OCI-LY3 (cell line): ENCODE measurements at regions not wholly inside any gene's neighbourhood (a gene's known extent, or its start where the extent isn't known, plus 50 kb on each side); places are given as distances from the start of the nearest gene placed in this dataset.

Experiments used
- EZH2phosphoT487 ChIP-seq: fragments of 200-600 bp; shearing (Covaris generic); IDR thresholded peaks from 2 replicates; pipeline ENCODE4 v1.6.1; 2018; ENCODE audit warnings: antibody characterized with exemption, mixed run types, low read depth
- TF ChIP-seq, protein P1 (sequence below): fragments of 200-600, 300-600 bp; sonication (generic); IDR thresholded peaks from 2 replicates; pipeline ENCODE4 v1.5.1; 2014; ENCODE audit warnings: antibody characterized with exemption, low read length, low read depth

DNA sequence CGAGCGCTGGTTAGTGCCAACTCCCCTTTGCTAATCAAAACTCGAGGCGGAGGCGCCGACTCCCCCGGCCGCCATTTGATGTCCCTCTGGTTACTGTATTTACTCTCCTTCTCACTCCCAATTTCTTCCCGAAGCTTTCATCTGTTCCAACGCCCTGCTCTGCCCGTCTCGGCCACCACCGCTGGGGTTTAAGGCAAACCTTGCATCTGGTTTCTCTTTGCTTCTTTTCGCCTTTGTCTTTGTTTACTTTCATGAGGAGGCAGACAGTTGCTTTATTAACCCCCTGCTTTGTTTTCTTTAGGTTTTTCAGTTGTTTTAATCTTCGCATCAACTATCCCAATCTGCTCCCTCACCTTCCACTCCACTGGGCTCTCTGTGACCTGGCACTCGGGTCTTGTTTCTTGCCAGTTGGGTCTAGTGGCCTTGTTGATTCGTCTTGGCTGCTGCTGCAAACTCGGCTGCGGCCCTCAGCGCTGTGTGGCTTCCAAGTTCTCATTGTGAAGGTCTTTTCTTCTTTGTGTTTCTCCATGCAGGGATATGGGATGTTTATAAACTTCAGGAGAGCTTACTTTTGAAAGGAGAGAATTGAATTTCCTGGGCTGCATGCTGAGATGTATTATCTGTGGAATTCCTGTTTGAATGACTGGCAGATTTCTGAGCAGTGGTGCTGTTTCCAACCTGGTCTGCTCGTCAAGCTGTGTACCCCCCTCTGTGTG is 155.1 kb downstream of the CDC5L start:
- TF ChIP-seq, protein P1, sequence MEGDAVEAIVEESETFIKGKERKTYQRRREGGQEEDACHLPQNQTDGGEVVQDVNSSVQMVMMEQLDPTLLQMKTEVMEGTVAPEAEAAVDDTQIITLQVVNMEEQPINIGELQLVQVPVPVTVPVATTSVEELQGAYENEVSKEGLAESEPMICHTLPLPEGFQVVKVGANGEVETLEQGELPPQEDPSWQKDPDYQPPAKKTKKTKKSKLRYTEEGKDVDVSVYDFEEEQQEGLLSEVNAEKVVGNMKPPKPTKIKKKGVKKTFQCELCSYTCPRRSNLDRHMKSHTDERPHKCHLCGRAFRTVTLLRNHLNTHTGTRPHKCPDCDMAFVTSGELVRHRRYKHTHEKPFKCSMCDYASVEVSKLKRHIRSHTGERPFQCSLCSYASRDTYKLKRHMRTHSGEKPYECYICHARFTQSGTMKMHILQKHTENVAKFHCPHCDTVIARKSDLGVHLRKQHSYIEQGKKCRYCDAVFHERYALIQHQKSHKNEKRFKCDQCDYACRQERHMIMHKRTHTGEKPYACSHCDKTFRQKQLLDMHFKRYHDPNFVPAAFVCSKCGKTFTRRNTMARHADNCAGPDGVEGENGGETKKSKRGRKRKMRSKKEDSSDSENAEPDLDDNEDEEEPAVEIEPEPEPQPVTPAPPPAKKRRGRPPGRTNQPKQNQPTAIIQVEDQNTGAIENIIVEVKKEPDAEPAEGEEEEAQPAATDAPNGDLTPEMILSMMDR: no peak
- no peak for TF ChIP-seq EZH2phosphoT487
